K562 (cell line): ENCODE measurements at regions not wholly inside any gene's neighbourhood (a gene's known extent, or its start where the extent isn't known, plus 50 kb on each side); places are given as distances from the start of the nearest gene placed in this dataset.

Source experiments
- ATAC-seq: fragments of 200-7000 bp; cut with Tn5 transposase; 3 replicates; pipeline ENCODE4 v1.9.1; 2020; ENCODE audit warnings: moderate library complexity
- BruUV-seq: library from RNA; stranded (reverse); fragments of 400-500 nt; replicated peaks from 2 replicates; lab custom pipeline; 2021; lab: Mats Ljungman, UMichigan
- CTCF ChIA-PET: fragments of 300-600 bp; formaldehyde crosslinking; extraction: SDS; loops from one replicate; lab custom pipeline; 2021; ENCODE audit warnings: low intra/inter-chr PET ratio; lab: Yijun Ruan, JAX
- POLR2A ChIA-PET: fragments of 300-600, 350-650 bp; sonication (Branson Sonifier 250); formaldehyde crosslinking; extraction: SDS; loops from one replicate; lab custom pipeline; 2021; ENCODE audit warnings: antibody characterized with exemption, inconsistent platforms; lab: Yijun Ruan, JAX
- DNase-seq, 4 experiments: peaks; one replicate each; pipeline versions ENCODE4 v3.0.0 to v3.0.0-alpha.2; 2011 to 2018; ENCODE audit warnings: low spot score in 3 of 4, mixed read lengths in 3 of 4; ENCODE audit errors: extremely low read depth in 1 of 4
- FAIRE-seq: peaks from 2 replicates; lab custom pipeline; 2011; peaks lifted over from hg19 to GRCh38; lab: Jason Lieb, UNC
- H2AFZ ChIP-seq: 2 replicates; pipeline ENCODE4 v1.6.0; 2011; ENCODE audit warnings: low read depth, low read length, control low read depth, inconsistent platforms
- H3K27ac ChIP-seq: fragments of 200-600 bp; 3 replicates; pipeline ENCODE4 v1.8.0; 2011; ENCODE audit warnings: low read depth, mild to moderate bottlenecking, control low read depth, inconsistent platforms, low read length, moderate library complexity, mixed read lengths; ENCODE audit errors: extremely low read depth
- H3K27me3 ChIP-seq, 2 experiments: fragments of 300-600 bp in 1 of 2; 2 replicates in 1 of 2; 3 replicates in 1 of 2; pipeline versions ENCODE4 v1.6.0 to v1.8.0; 2011; ENCODE audit warnings: inconsistent platforms in 2 of 2, low read length in 2 of 2, mild to moderate bottlenecking in 1 of 2, mixed read lengths in 1 of 2, moderate library complexity in 1 of 2; ENCODE audit not compliant: control insufficient read depth in 2 of 2, insufficient read depth in 2 of 2
- H3K36me3 ChIP-seq: fragments of 300-600 bp; 3 replicates; pipeline ENCODE4 v1.8.0; 2011; ENCODE audit warnings: mild to moderate bottlenecking, low read length, inconsistent platforms; ENCODE audit not compliant: control insufficient read depth, insufficient read depth
- H3K4me1 ChIP-seq, 2 experiments: fragments of 200-600 bp in 1 of 2; replicated peaks in 1 of 2; 2 replicates in 1 of 2; 3 replicates in 1 of 2; pipeline versions ENCODE4 v1.5.1 to v1.8.0; 2011; ENCODE audit warnings: inconsistent platforms in 2 of 2, low read length in 2 of 2, mild to moderate bottlenecking in 1 of 2, mixed read lengths in 1 of 2, moderate library complexity in 1 of 2; ENCODE audit not compliant: control insufficient read depth in 2 of 2, insufficient read depth in 2 of 2
- H3K4me2 ChIP-seq: 2 replicates; pipeline ENCODE4 v1.6.1; 2011; ENCODE audit warnings: low read length, control low read depth, inconsistent platforms, mixed read lengths; ENCODE audit not compliant: insufficient read depth
- H3K4me3 ChIP-seq: fragments of 200-600 bp; sonication (generic), shearing (Covaris generic); 2 replicates; pipeline ENCODE4 v1.5.1; 2016; ENCODE audit warnings: control low read depth, inconsistent platforms
- H3K79me2 ChIP-seq: fragments of 200-600 bp; 3 replicates; pipeline ENCODE4 v1.8.0; 2011; ENCODE audit warnings: low read length, inconsistent platforms; ENCODE audit not compliant: control insufficient read depth, insufficient read depth
- H3K9ac ChIP-seq, 2 experiments: 2 replicates each; pipeline versions ENCODE4 v1.6.0 to v1.6.1; 2011; ENCODE audit warnings: low read depth in 2 of 2, low read length in 2 of 2, control low read depth in 1 of 2, inconsistent platforms in 1 of 2, mild to moderate bottlenecking in 1 of 2, mixed read lengths in 1 of 2; ENCODE audit not compliant: insufficient read depth in 1 of 2
- H3K9me1 ChIP-seq: one replicate; pipeline ENCODE4 v1.6.0; 2011; ENCODE audit warnings: inconsistent platforms, mild to moderate bottlenecking, low read length, moderate library complexity; ENCODE audit not compliant: control insufficient read depth, insufficient read depth
- H3K9me3 ChIP-seq: replicated peaks from 2 replicates; pipeline ENCODE4 v1.5.1; 2011; ENCODE audit warnings: low read depth, low read length, inconsistent platforms; ENCODE audit not compliant: control insufficient read depth, insufficient read depth
- H4K20me1 ChIP-seq: replicated peaks from 2 replicates; pipeline ENCODE4 v1.6.1; 2011; ENCODE audit warnings: low read length, inconsistent platforms, mixed read lengths; ENCODE audit not compliant: control insufficient read depth, insufficient read depth
- BRF1 ChIP-seq: IDR thresholded peaks from 3 replicates; pipeline ENCODE4 v1.6.1; 2011; ENCODE audit warnings: borderline replicate concordance, mild to moderate bottlenecking; ENCODE audit not compliant: insufficient read length; ENCODE audit errors: extremely low read depth
- E2F8 ChIP-seq: fragments of 450-650 bp; IDR thresholded peaks from 2 replicates; pipeline ENCODE4 v1.7.1; 2018; ENCODE audit warnings: mild to moderate bottlenecking, low read depth; ENCODE audit not compliant: partially characterized antibody
- ETV1 ChIP-seq: fragments of 450-650 bp; conservative IDR thresholded peaks from 2 replicates; pipeline ENCODE4 v1.6.1; 2016; ENCODE audit warnings: missing genetic modification characterization, control low read depth, low read depth, missing compliant biosample characterization
- FOXP4 ChIP-seq: sonication (generic); formaldehyde crosslinking; IDR thresholded peaks from 2 replicates; pipeline ENCODE4 v1.8.0; 2022; ENCODE audit warnings: mild to moderate bottlenecking, missing genetic modification reagents, borderline replicate concordance
- HES1 ChIP-seq: fragments of 450-650 bp; IDR thresholded peaks from 2 replicates; pipeline ENCODE4 v1.6.1; 2016; ENCODE audit warnings: low read depth, mild to moderate bottlenecking, moderate library complexity
- MCM5 ChIP-seq: fragments of 450-650 bp; IDR thresholded peaks from 2 replicates; pipeline ENCODE4 v1.6.1; 2016; ENCODE audit warnings: low read depth
- PHB ChIP-seq: fragments of 250-450 bp; sonication (Bioruptor Pico); IDR thresholded peaks from 2 replicates; pipeline ENCODE4 v1.5.0; 2021
- ZBTB9 ChIP-seq: fragments of 450-650 bp; formaldehyde crosslinking; IDR thresholded peaks from 2 replicates; pipeline ENCODE4 v1.4.0; 2020; ENCODE audit warnings: mild to moderate bottlenecking, moderate library complexity
- ZFPM2 ChIP-seq: fragments of 250-450 bp; sonication (Bioruptor Pico); IDR thresholded peaks from 2 replicates; pipeline ENCODE4 v1.5.1; 2022; ENCODE audit warnings: mild to moderate bottlenecking
- WGBS: fragments of 100-300 bp; shearing (Covaris generic); methylation state at CpG from one replicate; pipeline ENCODE4 v1.1.6; 2016; ENCODE audit warnings: low coverage, mixed read lengths; ENCODE audit not compliant: insufficient coverage; ENCODE audit errors: missing lambda C conversion rate; 5-methylcytosine and 5-hydroxymethylcytosine counted together
- in situ Hi-C: fragments of 300-500 bp; cut with MboI; formaldehyde crosslinking; loops from 4 replicates; pipeline ENCODE4 v1.15.0; 2018; ENCODE audit warnings: inconsistent platforms, mixed read lengths
- intact Hi-C: fragments of 100-400 bp; cut with micrococcal nuclease; formaldehyde crosslinking; loops from 2 replicates; pipeline ENCODE4 v1.14.2; 2022
- TF ChIP-seq, protein P1 (sequence below), 2 experiments: fragments of 200-800 bp in 1 of 2; sonication (Bioruptor generic) in 1 of 2; sonication (generic) in 1 of 2; formaldehyde crosslinking in 1 of 2; IDR thresholded peaks in 1 of 2; conservative IDR thresholded peaks in 1 of 2; 2 replicates each; pipeline versions ENCODE4 v1.5.0 to v1.6.1; 2016 to 2020; ENCODE audit warnings: missing compliant biosample characterization in 1 of 2, missing genetic modification characterization in 1 of 2, missing genetic modification reagents in 1 of 2

GRCh38 chr20:60768216-60768615, 483.8 kb upstream of the CDH4 start:
- ATAC-seq (no peak), DNase-seq (no peak), FAIRE-seq (no peak)
- no peaks in the 10 kb centered on the region for H3K9me1 ChIP-seq
- BruUV-seq, result no TSS peak
- no peaks in the 10 kb centered on the region for H4K20me1 ChIP-seq
- H3K36me3 ChIP-seq, result no peaks in the 10 kb centered on the region
- in situ Hi-C loops (no loop called here), intact Hi-C loops (no loop called here)
- no peaks in the 10 kb centered on the region for H3K9me3 ChIP-seq
- no peaks in the 10 kb centered on the region; a peak in 1 of 5 replicates for H3K27me3 ChIP-seq
- no peak overlapping the region for H3K9ac ChIP-seq
- WGBS, result 0% methylated on average over 1 of the region's 1 CpG
- no peaks in the 10 kb centered on the region for H3K79me2 ChIP-seq
- no peak overlapping the region for H3K4me2 ChIP-seq
- POLR2A ChIA-PET, result interaction anchor here (0.6 kb wide), 1 partner anchor 1357 kb away, joined by 3 read pairs; no protein-coding TSS in a partner anchor
- H3K27ac ChIP-seq, result no peak overlapping the region
- H3K4me3 ChIP-seq, result no peak overlapping the region
- CTCF ChIA-PET, result no interaction called here
- no peak overlapping the region for H2AFZ ChIP-seq
- no peaks in the 10 kb centered on the region for H3K4me1 ChIP-seq
- TF ChIP-seq FOXP4 (no peak), HES1 (no peak), E2F8 (no peak), MCM5 (no peak), ZFPM2 (no peak), PHB (CRISPR knock-in tag) (no peak), ETV1 (tag) (no peak), ZBTB9 (no peak), BRF1 (no peak)
- TF ChIP-seq, protein P1, sequence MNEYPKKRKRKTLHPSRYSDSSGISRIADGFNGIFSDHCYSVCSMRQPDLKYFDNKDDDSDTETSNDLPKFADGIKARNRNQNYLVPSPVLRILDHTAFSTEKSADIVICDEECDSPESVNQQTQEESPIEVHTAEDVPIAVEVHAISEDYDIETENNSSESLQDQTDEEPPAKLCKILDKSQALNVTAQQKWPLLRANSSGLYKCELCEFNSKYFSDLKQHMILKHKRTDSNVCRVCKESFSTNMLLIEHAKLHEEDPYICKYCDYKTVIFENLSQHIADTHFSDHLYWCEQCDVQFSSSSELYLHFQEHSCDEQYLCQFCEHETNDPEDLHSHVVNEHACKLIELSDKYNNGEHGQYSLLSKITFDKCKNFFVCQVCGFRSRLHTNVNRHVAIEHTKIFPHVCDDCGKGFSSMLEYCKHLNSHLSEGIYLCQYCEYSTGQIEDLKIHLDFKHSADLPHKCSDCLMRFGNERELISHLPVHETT (CRISPR knock-in tag; conservative IDR thresholded peaks at IDR 0.05 in 1 of 2, IDR thresholded peaks at IDR 0.05 in 1 of 2), result no peak
